HL-60 (cell line): ENCODE measurements at regions not wholly inside any gene's neighbourhood (a gene's known extent, or its start where the extent isn't known, plus 50 kb on each side); places are given as distances from the start of the nearest gene placed in this dataset.

Source experiments
- DNase-seq, 2 experiments: peaks; one replicate each; pipeline ENCODE4 v3.0.0-alpha.2; 2010 to 2020; ENCODE audit warnings: low read depth in 1 of 2, low spot score in 1 of 2
- H3K27ac ChIP-seq: fragments of 250-450 bp; sonication (Bioruptor Pico); replicated peaks from 2 replicates; pipeline ENCODE4 v1.5.1; 2020; ENCODE audit warnings: mild to moderate bottlenecking, moderate library complexity
- H3K27me3 ChIP-seq: fragments of 250-450 bp; sonication (Bioruptor Pico); 2 replicates; pipeline ENCODE4 v1.5.1; 2021; ENCODE audit warnings: mild to moderate bottlenecking, moderate library complexity; ENCODE audit not compliant: insufficient read depth, poor library complexity, severe bottlenecking
- H3K4me3 ChIP-seq: replicated peaks from 2 replicates; pipeline ENCODE4 v1.5.1; 2011; ENCODE audit warnings: mild to moderate bottlenecking, control low read depth, low read length; ENCODE audit not compliant: insufficient read depth
- CTCF ChIP-seq: IDR thresholded peaks from one replicate; pipeline ENCODE4 v1.5.1; 2011; ENCODE audit warnings: low read length, control low read depth, inconsistent platforms; ENCODE audit not compliant: insufficient read depth
- GABPA ChIP-seq: IDR thresholded peaks from 2 replicates; pipeline ENCODE4 v1.6.1; 2012; ENCODE audit warnings: low read depth
- POLR2AphosphoS5 ChIP-seq: IDR thresholded peaks from 2 replicates; pipeline ENCODE4 v1.6.1; 2012; ENCODE audit warnings: low read depth
- REST ChIP-seq: IDR thresholded peaks from 2 replicates; pipeline ENCODE4 v1.6.1; 2012; ENCODE audit warnings: low read depth; ENCODE audit not compliant: insufficient replicate concordance
- SPI1 ChIP-seq: IDR thresholded peaks from 2 replicates; pipeline ENCODE4 v1.6.1; 2012; ENCODE audit warnings: low read depth, mild to moderate bottlenecking, borderline replicate concordance

DNA sequence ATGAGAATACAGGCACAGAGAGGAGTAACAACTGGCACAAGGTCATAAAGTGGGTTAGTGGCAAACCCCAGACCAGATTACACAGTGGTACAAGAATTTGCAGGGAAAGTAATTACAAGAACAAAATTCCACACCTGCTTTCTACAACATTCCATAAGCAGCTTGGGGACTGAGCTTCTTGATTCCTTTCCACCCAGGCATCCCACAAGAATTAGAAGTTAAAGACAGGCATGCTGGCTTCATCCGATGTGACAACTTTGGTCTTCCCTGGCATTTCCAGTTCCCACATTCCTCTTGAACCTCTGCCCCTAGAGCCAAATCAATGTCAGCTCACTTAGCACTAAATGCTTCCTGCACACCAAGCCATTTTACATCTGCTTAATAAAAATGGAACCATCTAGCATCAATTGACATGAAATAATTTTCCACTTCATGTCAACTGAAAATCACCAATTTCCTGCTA is 435.8 kb upstream of the PAPPA start:
- Histone ChIP-seq H3K4me3 (no peak overlapping the region), H3K27me3 (no peaks in the 10 kb centered on the region), H3K27ac (no peak overlapping the region)
- no peak for TF ChIP-seq REST
- TF ChIP-seq POLR2AphosphoS5: no peak
- no peak for TF ChIP-seq GABPA
- no peak for TF ChIP-seq SPI1
- TF ChIP-seq CTCF: no peak
- DNase-seq: no peak

DNA sequence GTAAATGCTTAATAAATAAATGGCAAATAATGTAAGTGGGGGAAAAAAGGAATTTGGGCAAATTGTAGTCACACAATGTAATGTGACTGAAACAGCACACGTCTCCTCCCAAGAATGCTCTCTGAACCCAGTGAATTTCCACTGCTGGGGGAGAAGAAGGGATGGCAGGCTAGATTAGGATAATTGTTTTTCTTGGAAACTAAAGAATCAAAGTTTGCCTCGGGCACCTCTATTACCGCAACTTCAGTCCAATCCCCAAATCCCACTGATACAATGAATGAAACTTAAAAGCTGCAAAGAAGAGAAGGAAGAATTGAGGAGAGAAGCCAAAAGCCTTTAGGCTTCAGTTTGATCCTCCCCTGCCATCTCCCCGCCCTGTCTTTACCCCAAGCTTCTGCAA is 423.2 kb upstream of the PAPPA start:
- TF ChIP-seq SPI1: no peak
- TF ChIP-seq CTCF: no peak
- no peak for TF ChIP-seq GABPA
- TF ChIP-seq POLR2AphosphoS5: no peak
- TF ChIP-seq REST: no peak
- no peak overlapping the region for H3K4me3 ChIP-seq
- DNase-seq: no peak
- H3K27ac ChIP-seq: no peak overlapping the region
- no peaks in the 10 kb centered on the region for H3K27me3 ChIP-seq

GRCh38 chr9:115730845-115731244 is 422.7 kb upstream of the PAPPA start:
- H3K27me3 ChIP-seq: no peaks in the 10 kb centered on the region
- no peak overlapping the region for H3K27ac ChIP-seq
- no peak overlapping the region for H3K4me3 ChIP-seq
- no peak for DNase-seq
- TF ChIP-seq POLR2AphosphoS5: no peak
- no peak for TF ChIP-seq SPI1
- no peak for TF ChIP-seq CTCF
- TF ChIP-seq REST: no peak
- TF ChIP-seq GABPA: no peak
